ENCODE measurements at regions not wholly inside any gene's neighbourhood (a gene's known extent, or its start where the extent isn't known, plus 50 kb on each side); places are given as distances from the start of the nearest gene placed in this dataset.

DNA sequence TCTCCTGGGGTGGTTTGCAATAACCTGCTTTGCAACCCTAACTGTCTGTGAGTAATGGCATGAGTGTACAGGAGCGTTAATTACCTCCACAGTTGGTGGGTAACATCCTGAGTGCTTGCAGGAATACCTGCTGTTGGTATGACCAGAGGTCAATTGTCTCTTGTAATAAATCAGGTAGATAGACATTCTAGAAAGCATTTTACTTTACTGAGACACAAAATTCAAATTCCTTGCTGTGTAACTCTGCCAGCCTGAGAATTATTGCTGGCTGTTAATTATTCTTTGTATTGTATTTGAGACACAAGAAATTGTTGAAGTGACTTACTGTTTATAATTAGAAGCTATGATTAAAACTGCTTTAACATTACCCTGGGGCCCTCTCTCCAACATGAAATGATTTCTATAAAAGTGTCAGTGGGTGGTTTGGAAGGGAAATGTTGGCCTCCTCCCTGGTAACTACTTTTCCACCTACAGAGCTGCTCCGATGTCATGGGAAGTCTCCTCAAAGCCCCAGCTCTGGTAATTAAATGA is 150.8 kb upstream of the ADCY2 start:
- TF ChIP-seq, protein P1, sequence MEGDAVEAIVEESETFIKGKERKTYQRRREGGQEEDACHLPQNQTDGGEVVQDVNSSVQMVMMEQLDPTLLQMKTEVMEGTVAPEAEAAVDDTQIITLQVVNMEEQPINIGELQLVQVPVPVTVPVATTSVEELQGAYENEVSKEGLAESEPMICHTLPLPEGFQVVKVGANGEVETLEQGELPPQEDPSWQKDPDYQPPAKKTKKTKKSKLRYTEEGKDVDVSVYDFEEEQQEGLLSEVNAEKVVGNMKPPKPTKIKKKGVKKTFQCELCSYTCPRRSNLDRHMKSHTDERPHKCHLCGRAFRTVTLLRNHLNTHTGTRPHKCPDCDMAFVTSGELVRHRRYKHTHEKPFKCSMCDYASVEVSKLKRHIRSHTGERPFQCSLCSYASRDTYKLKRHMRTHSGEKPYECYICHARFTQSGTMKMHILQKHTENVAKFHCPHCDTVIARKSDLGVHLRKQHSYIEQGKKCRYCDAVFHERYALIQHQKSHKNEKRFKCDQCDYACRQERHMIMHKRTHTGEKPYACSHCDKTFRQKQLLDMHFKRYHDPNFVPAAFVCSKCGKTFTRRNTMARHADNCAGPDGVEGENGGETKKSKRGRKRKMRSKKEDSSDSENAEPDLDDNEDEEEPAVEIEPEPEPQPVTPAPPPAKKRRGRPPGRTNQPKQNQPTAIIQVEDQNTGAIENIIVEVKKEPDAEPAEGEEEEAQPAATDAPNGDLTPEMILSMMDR (IDR thresholded peaks at IDR 0.05): no peak
- Mint-ChIP-seq H3K27ac (ENCODE audit: unreplicated experiment) (no peak overlapping the region), H3K4me3 (ENCODE audit: unreplicated experiment) (no peak overlapping the region), H3K9me3 (ENCODE audit: unreplicated experiment) (peaks cover 7% of the 10 kb centered on the region), H3K4me1 (ENCODE audit: unreplicated experiment) (no peaks in the 10 kb centered on the region), H3K36me3 (ENCODE audit: unreplicated experiment) (no peaks in the 10 kb centered on the region), H3K27me3 (ENCODE audit: unreplicated experiment) (no peaks in the 10 kb centered on the region)
- DNase-seq (ENCODE audit: extremely low spot score, unreplicated experiment): no peak

DNA sequence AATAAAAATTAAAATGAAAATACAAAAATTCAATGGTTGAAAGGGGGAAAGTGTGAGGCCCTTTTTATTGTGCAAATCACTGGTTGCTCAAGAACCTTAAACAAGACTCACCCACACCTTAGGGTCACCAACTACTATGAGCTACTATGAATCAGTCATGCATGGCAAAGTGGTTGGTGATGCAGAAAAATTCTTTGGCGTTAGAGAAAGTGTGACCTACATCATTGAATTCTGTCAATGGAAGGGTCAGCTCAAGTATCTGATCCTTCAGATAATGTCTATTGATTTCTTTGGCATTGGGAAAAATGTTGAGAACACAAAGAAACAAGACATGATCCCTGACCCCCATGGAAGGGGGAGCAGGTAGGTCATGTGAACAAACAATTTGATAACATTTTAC is 149.7 kb upstream of the ADCY2 start:
- Mint-ChIP-seq H3K27ac (ENCODE audit: unreplicated experiment) (no peak overlapping the region), H3K4me3 (ENCODE audit: unreplicated experiment) (no peak overlapping the region), H3K36me3 (ENCODE audit: unreplicated experiment) (no peaks in the 10 kb centered on the region), H3K9me3 (ENCODE audit: unreplicated experiment) (no peaks in the 10 kb centered on the region), H3K27me3 (ENCODE audit: unreplicated experiment) (no peaks in the 10 kb centered on the region), H3K4me1 (ENCODE audit: unreplicated experiment) (no peaks in the 10 kb centered on the region)
- DNase-seq (ENCODE audit: extremely low spot score, unreplicated experiment): no peak
- TF ChIP-seq, protein P1 (IDR thresholded peaks at IDR 0.05): no peak

DNA sequence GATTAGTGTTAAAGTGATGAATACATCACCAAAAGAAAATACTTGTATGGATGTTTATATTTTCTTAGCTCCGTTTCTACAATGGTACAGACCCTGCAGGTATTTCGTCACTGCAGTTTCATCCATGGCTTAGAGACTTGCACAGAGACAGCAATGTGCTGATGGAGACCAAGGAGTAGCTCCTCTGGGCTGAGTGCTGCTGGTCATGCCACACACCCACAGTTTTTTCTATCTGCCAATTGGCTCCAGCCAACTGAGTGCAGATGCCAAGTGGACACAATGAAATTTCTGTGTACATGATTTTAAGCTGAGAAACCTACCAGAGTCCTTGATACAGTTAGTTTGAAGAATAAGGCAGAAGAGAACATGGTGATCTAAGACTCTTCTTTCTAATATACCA is 145.9 kb upstream of the ADCY2 start:
- no peak overlapping the region for H3K27ac Mint-ChIP-seq (ENCODE audit: unreplicated experiment)
- DNase-seq (ENCODE audit: extremely low spot score, unreplicated experiment): no peak
- H3K4me1 Mint-ChIP-seq (ENCODE audit: unreplicated experiment): no peaks in the 10 kb centered on the region
- no peaks in the 10 kb centered on the region for H3K36me3 Mint-ChIP-seq (ENCODE audit: unreplicated experiment)
- no peaks in the 10 kb centered on the region for H3K9me3 Mint-ChIP-seq (ENCODE audit: unreplicated experiment)
- no peaks in the 10 kb centered on the region for H3K27me3 Mint-ChIP-seq (ENCODE audit: unreplicated experiment)
- no peak overlapping the region for H3K4me3 Mint-ChIP-seq (ENCODE audit: unreplicated experiment)
- TF ChIP-seq, protein P1 (IDR thresholded peaks at IDR 0.05): no peak

GRCh38 chr5:7250611-7251010 is 145.3 kb upstream of the ADCY2 start:
- no peaks in the 10 kb centered on the region for H3K9me3 Mint-ChIP-seq (ENCODE audit: unreplicated experiment)
- H3K27ac Mint-ChIP-seq (ENCODE audit: unreplicated experiment): no peak overlapping the region
- H3K4me3 Mint-ChIP-seq (ENCODE audit: unreplicated experiment): no peak overlapping the region
- H3K27me3 Mint-ChIP-seq (ENCODE audit: unreplicated experiment): no peaks in the 10 kb centered on the region
- H3K4me1 Mint-ChIP-seq (ENCODE audit: unreplicated experiment): no peaks in the 10 kb centered on the region
- DNase-seq (ENCODE audit: extremely low spot score, unreplicated experiment): no peak
- no peaks in the 10 kb centered on the region for H3K36me3 Mint-ChIP-seq (ENCODE audit: unreplicated experiment)
- TF ChIP-seq, protein P1 (IDR thresholded peaks at IDR 0.05): no peak

DNA sequence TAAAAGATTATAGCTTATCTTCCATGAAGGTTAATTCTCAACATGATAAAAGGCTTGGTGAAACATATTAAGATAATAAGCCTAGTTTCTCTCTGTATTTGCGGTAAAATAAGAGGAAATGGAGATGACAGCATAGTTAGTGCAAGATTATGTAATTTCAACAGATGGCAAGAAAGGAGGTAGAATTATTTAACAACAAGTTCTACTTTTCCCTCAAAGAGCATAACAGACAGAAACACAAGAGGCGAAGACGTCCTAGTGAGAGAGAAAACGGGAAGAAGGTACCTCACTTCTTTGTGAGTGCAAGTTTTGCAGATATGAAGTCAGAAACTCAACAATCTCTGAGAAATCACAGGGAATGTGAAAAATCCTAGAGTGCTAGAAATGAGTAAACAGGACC is 144.8 kb upstream of the ADCY2 start:
- Mint-ChIP-seq H3K27me3 (ENCODE audit: unreplicated experiment) (no peaks in the 10 kb centered on the region), H3K9me3 (ENCODE audit: unreplicated experiment) (no peaks in the 10 kb centered on the region), H3K36me3 (ENCODE audit: unreplicated experiment) (no peaks in the 10 kb centered on the region), H3K4me1 (ENCODE audit: unreplicated experiment) (no peaks in the 10 kb centered on the region), H3K4me3 (ENCODE audit: unreplicated experiment) (no peak overlapping the region), H3K27ac (ENCODE audit: unreplicated experiment) (no peak overlapping the region)
- TF ChIP-seq, protein P1 (IDR thresholded peaks at IDR 0.05): no peak
- no peak for DNase-seq (ENCODE audit: extremely low spot score, unreplicated experiment)
